ENCODE measurements at regions not wholly inside any gene's neighbourhood (a gene's known extent, or its start where the extent isn't known, plus 50 kb on each side); places are given as distances from the start of the nearest gene placed in this dataset.

GRCh38 chr10:88136712-88137111, 273.3 kb downstream of the PTEN start:
- ChIA-PET CTCF (no interaction called here), POLR2A (no interaction called here)
- Mint-ChIP-seq H3K27ac (no peak overlapping the region), H3K4me3 (no peak overlapping the region), H3K36me3 (ENCODE audit: low read depth) (peaks cover 3% of the 10 kb centered on the region), H3K9me3 (peaks cover 3% of the 10 kb centered on the region), H3K27me3 (peaks cover 3% of the 10 kb centered on the region), H3K4me1 (peaks cover 14% of the 10 kb centered on the region)
- no peak for DNase-seq

DNA sequence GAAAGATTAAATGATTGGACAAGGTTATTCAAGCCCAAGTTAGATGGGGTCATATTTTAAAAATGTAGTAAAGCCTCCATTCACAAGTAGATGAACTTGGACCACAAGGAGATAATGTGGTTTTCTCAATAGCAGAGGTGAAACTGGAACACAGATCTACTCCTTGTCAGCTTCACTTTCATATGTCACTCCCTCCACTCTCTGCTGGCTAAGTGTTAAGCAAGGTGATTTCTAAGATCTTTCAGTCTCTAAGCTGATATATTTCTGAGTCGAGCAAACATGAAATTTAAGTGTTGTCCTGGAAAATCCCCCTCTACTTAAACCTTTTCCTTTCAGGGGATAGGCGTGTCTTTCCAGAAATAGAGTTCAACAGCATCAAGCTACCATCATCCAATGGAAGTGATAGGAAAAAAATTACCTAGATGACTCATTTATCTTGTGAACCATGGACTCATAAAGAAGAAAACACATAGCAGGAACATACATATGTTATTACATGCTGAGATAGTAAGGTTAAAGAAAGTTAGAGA, 275.0 kb downstream of the PTEN start:
- Mint-ChIP-seq H3K36me3 (ENCODE audit: low read depth) (peaks cover 3% of the 10 kb centered on the region), H3K27me3 (peaks cover 4% of the 10 kb centered on the region), H3K4me1 (peaks cover 14% of the 10 kb centered on the region), H3K9me3 (peaks cover 3% of the 10 kb centered on the region), H3K4me3 (no peak overlapping the region), H3K27ac (no peak overlapping the region)
- DNase-seq, result no peak
- ChIA-PET CTCF (no interaction called here), POLR2A (interaction anchor here (1.2 kb wide), 1 partner anchor 47 kb away, joined by 3 read pairs; no protein-coding TSS in a partner anchor)

DNA sequence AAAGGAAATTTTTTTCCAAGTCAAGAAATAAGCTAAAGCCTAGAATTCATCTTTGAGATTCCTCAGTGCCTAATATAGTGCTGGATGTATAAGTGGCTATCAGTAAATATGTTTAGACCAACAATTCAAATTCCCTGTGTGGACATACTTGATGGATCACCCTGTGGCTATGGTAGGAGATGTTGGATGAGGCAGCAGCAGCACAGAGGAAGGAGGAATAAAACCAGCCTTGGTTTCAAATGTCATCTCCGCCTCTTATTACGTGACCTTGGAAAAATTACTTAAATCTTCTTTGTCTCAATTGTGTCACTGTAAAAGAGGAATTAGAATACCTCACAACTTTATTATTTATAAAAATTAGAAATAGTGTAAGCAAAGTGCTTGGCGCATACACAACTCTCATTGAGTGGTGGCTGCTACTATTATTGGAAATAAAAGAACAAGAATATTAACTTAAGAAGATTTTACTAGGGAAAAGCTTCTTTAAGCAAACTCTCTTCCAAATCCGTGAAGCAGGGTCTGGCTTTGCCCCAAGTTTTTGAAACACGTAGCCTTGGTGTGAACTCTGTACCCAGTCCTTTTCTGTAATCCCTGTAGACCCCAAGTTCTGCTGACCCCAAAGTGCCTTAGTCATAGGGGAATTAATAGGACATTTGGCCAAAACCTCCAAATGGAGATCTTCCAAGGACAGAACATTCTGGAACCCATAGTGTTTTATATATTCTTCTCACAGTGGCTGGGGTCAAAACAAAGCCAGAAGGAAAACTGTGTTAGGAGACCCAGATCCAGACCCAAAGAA, 283.8 kb downstream of the PTEN start:
- no peak overlapping the region for H3K27ac Mint-ChIP-seq
- ChIA-PET POLR2A (no interaction called here), CTCF (no interaction called here)
- H3K4me3 Mint-ChIP-seq, result no peak overlapping the region
- peaks cover 10% of the 10 kb centered on the region for H3K9me3 Mint-ChIP-seq
- no peak for DNase-seq
- H3K4me1 Mint-ChIP-seq, result peaks cover 8% of the 10 kb centered on the region
- H3K36me3 Mint-ChIP-seq (ENCODE audit: low read depth), result peaks cover 9% of the 10 kb centered on the region
- peaks cover 1% of the 10 kb centered on the region for H3K27me3 Mint-ChIP-seq

DNA sequence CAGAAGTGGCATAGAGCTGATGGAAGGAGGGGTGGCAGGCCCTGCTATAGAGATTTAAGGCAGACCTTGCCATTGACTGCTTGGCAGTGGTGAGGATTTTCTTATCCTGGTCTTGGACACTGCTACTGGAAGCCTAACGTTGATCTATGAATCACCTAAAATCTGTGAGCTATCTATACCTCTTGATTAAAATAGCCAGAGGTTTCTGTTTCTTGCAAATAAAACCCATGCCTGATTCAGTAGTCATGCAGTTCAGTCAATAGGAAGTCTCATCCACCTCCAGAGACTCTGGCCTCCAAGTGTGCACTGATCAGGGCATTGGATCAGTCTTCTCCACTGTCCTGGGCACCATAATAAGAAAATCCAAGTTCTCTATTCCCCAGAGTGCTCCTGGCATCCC, 286.5 kb downstream of the PTEN start:
- Mint-ChIP-seq H3K36me3 (ENCODE audit: low read depth) (peaks cover 26% of the 10 kb centered on the region), H3K9me3 (peaks cover 19% of the 10 kb centered on the region), H3K27ac (no peak overlapping the region), H3K4me3 (no peak overlapping the region), H3K4me1 (peaks cover 23% of the 10 kb centered on the region), H3K27me3 (no peaks in the 10 kb centered on the region)
- no peak for DNase-seq
- ChIA-PET POLR2A (no interaction called here), CTCF (no interaction called here)

DNA sequence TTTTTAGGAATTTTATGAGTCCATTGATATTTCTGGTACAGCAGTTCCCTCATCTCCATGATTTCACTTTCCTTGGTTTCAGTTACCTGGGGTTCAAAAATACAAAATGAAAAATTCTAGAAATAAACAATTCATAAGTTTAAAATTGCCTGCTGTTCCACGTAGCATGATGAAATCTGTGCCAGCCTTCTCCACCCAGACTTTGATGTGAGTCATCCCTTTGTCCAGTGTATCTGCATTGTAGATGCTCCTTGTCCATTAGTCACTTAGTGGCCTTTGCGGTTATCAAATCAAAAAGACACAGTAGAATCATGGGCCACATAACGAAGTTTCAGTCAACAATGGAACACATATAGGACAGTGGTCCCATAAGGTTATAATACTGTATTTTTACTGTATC, 286.9 kb downstream of the PTEN start:
- Mint-ChIP-seq H3K4me3 (no peak overlapping the region), H3K27ac (no peak overlapping the region), H3K9me3 (peaks cover 19% of the 10 kb centered on the region), H3K27me3 (no peaks in the 10 kb centered on the region), H3K36me3 (ENCODE audit: low read depth) (peaks cover 26% of the 10 kb centered on the region), H3K4me1 (peaks cover 23% of the 10 kb centered on the region)
- ChIA-PET CTCF (no interaction called here), POLR2A (no interaction called here)
- DNase-seq, result no peak

DNA sequence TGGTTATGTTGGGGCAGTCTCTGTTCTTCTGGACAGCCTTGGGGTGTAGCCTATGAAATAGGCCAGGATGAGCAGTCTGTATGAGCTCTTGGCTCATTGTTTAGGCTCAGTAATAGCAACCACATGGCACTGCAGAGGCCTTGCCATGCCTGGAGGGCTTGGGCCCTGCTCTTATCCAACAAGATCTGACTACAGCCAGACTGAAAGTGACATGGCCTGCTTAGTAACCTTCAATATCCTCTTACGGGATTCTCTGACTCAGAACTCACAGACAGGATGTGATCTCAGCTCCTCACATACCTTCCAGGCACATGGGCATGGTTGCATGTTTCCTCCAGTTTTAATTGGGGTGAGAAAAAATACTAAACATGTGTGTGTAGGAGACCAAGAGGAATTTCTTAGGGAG, 289.3 kb downstream of the PTEN start:
- H3K4me3 Mint-ChIP-seq, result no peak overlapping the region
- H3K27ac Mint-ChIP-seq, result peak overlapping the region; percentile 78
- no peaks in the 10 kb centered on the region for H3K27me3 Mint-ChIP-seq
- peak; percentile 69 for DNase-seq
- peaks cover 19% of the 10 kb centered on the region for H3K9me3 Mint-ChIP-seq
- CTCF ChIA-PET, result interaction anchor here (0.7 to 1.5 kb wide), 2 partner anchors 118 to 236 kb away, joined by 3 to 5 read pairs; no protein-coding TSS in a partner anchor
- H3K4me1 Mint-ChIP-seq, result peaks cover 23% of the 10 kb centered on the region
- H3K36me3 Mint-ChIP-seq (ENCODE audit: low read depth), result peaks cover 26% of the 10 kb centered on the region
- POLR2A ChIA-PET, result interaction anchor here (0.6 to 1.6 kb wide), 6 partner anchors 14 to 244 kb away, joined by 3 to 11 read pairs (median 4); no protein-coding TSS in a partner anchor

DNA sequence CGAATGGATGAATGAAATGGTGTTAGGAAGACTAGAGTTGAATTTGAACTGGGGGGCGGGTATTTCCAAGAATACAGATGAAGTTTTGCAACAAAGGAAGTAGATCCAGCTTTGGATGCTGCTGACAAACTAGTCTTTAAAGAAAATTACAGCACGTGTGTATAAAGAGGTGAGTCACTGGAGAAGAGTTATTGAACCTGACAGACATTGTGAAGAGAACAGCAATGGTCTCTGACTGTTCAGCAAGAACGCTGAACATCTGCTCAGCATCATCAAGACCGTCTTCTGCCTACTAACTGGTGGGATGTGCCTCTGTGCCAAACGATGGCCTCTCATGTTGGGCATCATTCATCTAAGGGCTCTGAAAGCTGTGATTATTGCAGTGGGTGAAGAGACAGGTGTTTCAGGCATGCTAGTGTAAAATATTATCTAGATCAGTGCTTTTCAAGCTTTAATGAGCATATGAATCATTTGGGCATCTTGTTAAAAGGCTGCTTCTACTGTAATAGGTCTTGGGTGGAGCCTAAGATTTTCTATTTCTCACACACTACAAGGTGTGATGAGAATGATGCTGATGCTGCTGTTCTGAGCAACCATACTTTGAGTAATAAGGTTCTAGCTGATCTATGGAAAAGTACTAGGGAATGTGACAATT, 291.3 kb downstream of the PTEN start:
- no peaks in the 10 kb centered on the region for H3K27me3 Mint-ChIP-seq
- no peak for DNase-seq
- H3K36me3 Mint-ChIP-seq (ENCODE audit: low read depth), result peaks cover 26% of the 10 kb centered on the region
- CTCF ChIA-PET, result no interaction called here
- H3K4me1 Mint-ChIP-seq, result peaks cover 31% of the 10 kb centered on the region
- H3K27ac Mint-ChIP-seq, result no peak overlapping the region
- POLR2A ChIA-PET, result no interaction called here
- peaks cover 19% of the 10 kb centered on the region for H3K9me3 Mint-ChIP-seq
- H3K4me3 Mint-ChIP-seq, result no peak overlapping the region

DNA sequence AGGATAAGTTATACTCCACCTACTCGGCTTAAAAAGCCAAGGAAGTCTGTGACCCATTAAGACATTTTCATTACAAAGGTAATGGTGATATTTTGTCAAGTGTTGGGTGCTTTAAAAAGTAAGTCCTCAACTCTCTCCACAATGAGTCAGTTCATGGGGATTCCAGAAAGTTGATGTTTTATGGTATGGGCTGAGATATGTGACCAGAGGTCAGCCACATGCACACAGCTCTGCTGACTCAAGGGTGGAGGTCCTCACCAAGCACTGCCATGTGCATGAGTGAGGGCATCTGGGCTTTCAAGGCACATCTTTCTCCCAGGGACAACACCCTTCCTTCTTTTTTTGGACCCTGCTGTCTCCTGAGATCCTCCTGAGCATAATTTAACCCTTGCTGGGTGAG, 292.9 kb downstream of the PTEN start:
- H3K4me3 Mint-ChIP-seq, result no peak overlapping the region
- no peak for DNase-seq
- H3K4me1 Mint-ChIP-seq, result peaks cover 31% of the 10 kb centered on the region
- CTCF ChIA-PET, result no interaction called here
- peaks cover 18% of the 10 kb centered on the region for H3K9me3 Mint-ChIP-seq
- H3K27ac Mint-ChIP-seq, result no peak overlapping the region
- POLR2A ChIA-PET, result no interaction called here
- no peaks in the 10 kb centered on the region for H3K27me3 Mint-ChIP-seq
- H3K36me3 Mint-ChIP-seq (ENCODE audit: low read depth), result peaks cover 26% of the 10 kb centered on the region

DNA sequence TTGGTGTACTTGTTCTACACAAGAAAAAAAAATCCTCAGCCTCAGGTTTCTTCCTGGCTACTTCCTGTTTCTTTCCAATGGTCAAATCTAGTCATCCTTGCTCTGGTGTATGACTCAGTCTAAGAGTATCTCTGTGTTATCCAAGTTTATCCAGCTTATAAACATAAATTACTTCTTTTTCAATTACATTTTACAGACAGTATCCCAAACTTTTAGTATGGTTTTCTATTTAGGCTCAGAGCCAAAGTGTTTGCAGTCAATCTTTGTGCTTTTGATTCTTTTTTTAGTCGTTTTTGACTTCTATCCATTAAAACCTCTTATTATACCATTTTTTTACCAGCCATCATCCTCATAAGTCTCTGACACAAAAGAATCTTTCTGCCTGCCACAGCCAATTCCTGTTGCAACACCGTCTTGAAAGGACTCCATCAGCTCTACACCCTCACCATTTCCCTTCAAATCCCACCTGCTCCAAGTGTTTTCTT, 294.6 kb downstream of the PTEN start:
- no peak overlapping the region for H3K4me3 Mint-ChIP-seq
- no peak for DNase-seq
- H3K9me3 Mint-ChIP-seq, result peaks cover 7% of the 10 kb centered on the region
- ChIA-PET CTCF (no interaction called here), POLR2A (no interaction called here)
- no peak overlapping the region for H3K27ac Mint-ChIP-seq
- peaks cover 21% of the 10 kb centered on the region for H3K4me1 Mint-ChIP-seq
- peaks cover 10% of the 10 kb centered on the region for H3K36me3 Mint-ChIP-seq (ENCODE audit: low read depth)
- H3K27me3 Mint-ChIP-seq, result no peaks in the 10 kb centered on the region

GRCh38 chr10:88158526-88159122, 295.2 kb downstream of the PTEN start:
- H3K9me3 Mint-ChIP-seq, result peaks cover 4% of the 10 kb centered on the region
- no peak overlapping the region for H3K4me3 Mint-ChIP-seq
- DNase-seq, result no peak
- peaks cover 22% of the 10 kb centered on the region for H3K4me1 Mint-ChIP-seq
- H3K36me3 Mint-ChIP-seq (ENCODE audit: low read depth), result peaks cover 6% of the 10 kb centered on the region
- no peaks in the 10 kb centered on the region for H3K27me3 Mint-ChIP-seq
- ChIA-PET CTCF (no interaction called here), POLR2A (no interaction called here)
- no peak overlapping the region for H3K27ac Mint-ChIP-seq

DNA sequence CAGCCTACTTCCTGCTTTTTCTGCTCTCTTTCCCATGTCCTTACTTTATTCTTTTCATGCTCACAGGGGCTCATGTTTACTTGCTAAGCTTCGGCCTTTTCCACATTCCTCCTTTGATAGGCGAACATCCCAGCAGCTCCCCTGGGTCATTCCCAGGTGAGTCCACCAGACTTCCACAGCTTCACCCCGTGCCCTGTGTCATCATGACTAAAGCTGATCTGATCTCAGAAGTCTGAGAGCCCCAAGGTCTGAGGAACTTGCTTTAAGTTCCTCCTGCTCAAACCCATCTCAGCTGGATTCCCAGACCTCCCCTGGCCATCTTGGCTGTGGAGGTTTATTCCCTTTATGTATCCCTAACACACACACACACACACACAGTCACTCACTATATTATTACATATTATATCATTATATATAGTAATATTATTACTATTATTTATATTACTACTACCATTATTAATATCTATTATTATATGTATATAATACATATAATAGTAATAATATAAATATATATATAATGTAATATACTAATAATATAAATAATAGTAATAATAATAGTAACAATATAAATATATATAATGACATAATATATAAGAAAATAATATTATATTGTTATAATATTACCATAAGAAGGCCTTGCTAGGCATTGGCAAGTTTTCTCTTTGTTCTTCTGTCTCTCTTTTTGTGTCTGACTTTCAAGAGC, 295.9 kb downstream of the PTEN start:
- POLR2A ChIA-PET, result no interaction called here
- H3K27ac Mint-ChIP-seq, result no peak overlapping the region
- no peak overlapping the region for H3K4me3 Mint-ChIP-seq
- H3K9me3 Mint-ChIP-seq, result peaks cover 3% of the 10 kb centered on the region
- no peaks in the 10 kb centered on the region for H3K27me3 Mint-ChIP-seq
- H3K4me1 Mint-ChIP-seq, result peaks cover 22% of the 10 kb centered on the region
- DNase-seq, result no peak
- CTCF ChIA-PET, result no interaction called here
- H3K36me3 Mint-ChIP-seq (ENCODE audit: low read depth), result peaks cover 6% of the 10 kb centered on the region

DNA sequence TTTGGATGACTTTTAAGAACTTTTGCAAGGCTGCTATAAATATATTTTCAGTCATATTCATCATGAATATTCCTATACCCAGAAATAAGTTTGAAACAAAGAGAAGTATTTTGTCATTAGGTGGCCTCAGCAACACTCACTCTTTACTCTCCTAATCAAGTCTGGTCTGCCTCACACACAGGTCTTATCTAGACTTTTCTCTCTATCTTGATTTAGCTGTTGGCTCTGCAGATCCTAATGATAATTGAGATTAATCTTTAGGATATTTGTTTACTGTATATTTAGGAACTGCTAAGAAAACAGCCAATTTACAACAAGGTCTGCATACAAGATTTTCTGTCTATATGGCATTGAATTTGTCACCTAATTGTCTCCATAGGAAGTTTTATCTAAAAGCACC, 297.6 kb downstream of the PTEN start:
- H3K4me1 Mint-ChIP-seq, result peaks cover 20% of the 10 kb centered on the region
- DNase-seq, result no peak
- no peak overlapping the region for H3K27ac Mint-ChIP-seq
- no peaks in the 10 kb centered on the region for H3K27me3 Mint-ChIP-seq
- ChIA-PET CTCF (no interaction called here), POLR2A (no interaction called here)
- no peaks in the 10 kb centered on the region for H3K36me3 Mint-ChIP-seq (ENCODE audit: low read depth)
- no peaks in the 10 kb centered on the region for H3K9me3 Mint-ChIP-seq
- H3K4me3 Mint-ChIP-seq, result no peak overlapping the region

- Mint-ChIP-seq H3K27ac (no peak overlapping the region), H3K4me3 (no peak overlapping the region), H3K27me3 (no peaks in the 10 kb centered on the region), H3K4me1 (peaks cover 20% of the 10 kb centered on the region), H3K36me3 (ENCODE audit: low read depth) (no peaks in the 10 kb centered on the region), H3K9me3 (no peaks in the 10 kb centered on the region)
- DNase-seq, result no peak
- CTCF ChIA-PET, result no interaction called here
- POLR2A ChIA-PET, result no interaction called here
These were observed 298.3 kb downstream of the PTEN start for GRCh38 chr10:88161756-88162155.

Data from activated CD4-positive, alpha-beta memory T cell treated with anti-CD3 and anti-CD28 coated beads, Interleukin-2, amount 10 ng/mL, durations not matched to agents 7 days and 5 days (primary cell).